ELR (cell line): ENCODE measurements at regions not wholly inside any gene's neighbourhood (a gene's known extent, or its start where the extent isn't known, plus 50 kb on each side); places are given as distances from the start of the nearest gene placed in this dataset.

Source experiments
- DNase-seq: peaks from one replicate; pipeline ENCODE4 v3.0.0-alpha.2; 2015; ENCODE audit warnings: low read depth

- no peak for DNase-seq
Measured at GRCh38 chr9:26061948-26062575, 383.8 kb upstream of the TUSC1 start.

- DNase-seq: peak; percentile 9
Measured at GRCh38 chr9:26058111-26058895, 380.1 kb upstream of the TUSC1 start.

GRCh38 chr9:26057050-26057449 lies 378.8 kb upstream of the TUSC1 start:
- DNase-seq: no peak

GRCh38 chr9:26054600-26055520 lies 376.6 kb upstream of the TUSC1 start:
- peak; percentile 14 for DNase-seq

- DNase-seq: no peak
Measured at GRCh38 chr9:26053954-26054353, 375.7 kb upstream of the TUSC1 start.

- no peak for DNase-seq
Measured at GRCh38 chr9:26043431-26043830, 365.2 kb upstream of the TUSC1 start.

GRCh38 chr9:26034786-26035185 lies 356.5 kb upstream of the TUSC1 start:
- no peak for DNase-seq

GRCh38 chr9:26033336-26033735 lies 355.1 kb upstream of the TUSC1 start:
- no peak for DNase-seq

GRCh38 chr9:26026423-26027100 lies 348.3 kb upstream of the TUSC1 start:
- DNase-seq: no peak

GRCh38 chr9:26013199-26013598 lies 335.0 kb upstream of the TUSC1 start:
- peak; percentile 24 for DNase-seq

- peak; percentile 68 for DNase-seq
Measured at GRCh38 chr9:26012797-26013196, 334.6 kb upstream of the TUSC1 start.

GRCh38 chr9:25994605-25995004 lies 316.4 kb upstream of the TUSC1 start:
- DNase-seq: no peak

- no peak for DNase-seq
Measured at GRCh38 chr9:25990376-25990775, 312.1 kb upstream of the TUSC1 start.

- no peak for DNase-seq
Measured at GRCh38 chr9:25975667-25976066, 297.4 kb upstream of the TUSC1 start.

- peak; percentile 75 for DNase-seq
Measured at GRCh38 chr9:25964239-25964638, 286.0 kb upstream of the TUSC1 start.

GRCh38 chr9:25960178-25960577 lies 281.9 kb upstream of the TUSC1 start:
- DNase-seq: no peak

- no peak for DNase-seq
Measured at GRCh38 chr9:25954209-25954608, 276.0 kb upstream of the TUSC1 start.

GRCh38 chr9:25948182-25948581 lies 269.9 kb upstream of the TUSC1 start:
- DNase-seq: no peak

GRCh38 chr9:25939126-25939525 lies 260.9 kb upstream of the TUSC1 start:
- DNase-seq: no peak

- DNase-seq: no peak
Measured at GRCh38 chr9:25936031-25936430, 257.8 kb upstream of the TUSC1 start.

- peak; percentile 1 for DNase-seq
Measured at GRCh38 chr9:25935188-25935587, 256.9 kb upstream of the TUSC1 start.

- DNase-seq: no peak
Measured at GRCh38 chr9:25918761-25919160, 240.5 kb upstream of the TUSC1 start.
